Keratinocyte (primary cell): ENCODE measurements at regions not wholly inside any gene's neighbourhood (a gene's known extent, or its start where the extent isn't known, plus 50 kb on each side); places are given as distances from the start of the nearest gene placed in this dataset.

Source experiments
- DNase-seq: peaks from one replicate; pipeline ENCODE4 v3.0.0-alpha.2; 2011; ENCODE audit warnings: low read depth, missing footprints, low spot score
- FAIRE-seq: peaks from 2 replicates; lab custom pipeline; 2011; peaks lifted over from hg19 to GRCh38; lab: Jason Lieb, UNC
- H2AFZ ChIP-seq: 2 replicates; pipeline ENCODE4 v1.6.0; 2012; ENCODE audit warnings: low read length, control low read depth, inconsistent platforms; ENCODE audit not compliant: control insufficient read depth
- H3K27ac ChIP-seq: 2 replicates; pipeline ENCODE4 v1.5.1; 2011; ENCODE audit warnings: low read length; ENCODE audit not compliant: control insufficient read depth, insufficient read depth
- H3K27me3 ChIP-seq: 3 replicates; pipeline ENCODE4 v1.6.0; 2011; ENCODE audit warnings: low read length; ENCODE audit not compliant: control insufficient read depth, insufficient read depth; ENCODE audit errors: extremely low read depth
- H3K36me3 ChIP-seq, 2 experiments: 2 replicates in 1 of 2; 3 replicates in 1 of 2; pipeline ENCODE4 v1.5.1; 2011; ENCODE audit warnings: low read length in 2 of 2, mild to moderate bottlenecking in 1 of 2; ENCODE audit not compliant: control insufficient read depth in 2 of 2, insufficient read depth in 2 of 2; ENCODE audit errors: extremely low read depth in 1 of 2
- H3K4me1 ChIP-seq: 3 replicates; pipeline ENCODE4 v1.5.1; 2011; ENCODE audit warnings: low read length; ENCODE audit not compliant: control insufficient read depth, insufficient read depth; ENCODE audit errors: extremely low read depth
- H3K4me2 ChIP-seq: 3 replicates; pipeline ENCODE4 v1.6.0; 2011; ENCODE audit warnings: low read depth, low read length; ENCODE audit not compliant: control insufficient read depth, insufficient read depth; ENCODE audit errors: extremely low read depth
- H3K4me3 ChIP-seq, 3 experiments: fragments of 200-600 bp in 1 of 3; sonication (generic) in 1 of 3; 2 replicates in 2 of 3; 3 replicates in 1 of 3; pipeline ENCODE4 v1.5.1; 2011 to 2016; ENCODE audit warnings: low read length in 3 of 3, mild to moderate bottlenecking in 3 of 3, control low read depth in 2 of 3, inconsistent platforms in 1 of 3, low read depth in 1 of 3, mixed read lengths in 1 of 3, mixed run types in 1 of 3, moderate library complexity in 1 of 3; ENCODE audit not compliant: control insufficient read depth in 2 of 3, insufficient read depth in 2 of 3; ENCODE audit errors: extremely low read depth in 1 of 3
- H3K79me2 ChIP-seq: 2 replicates; pipeline ENCODE4 v1.6.0; 2012; ENCODE audit warnings: low read length; ENCODE audit not compliant: control insufficient read depth, insufficient read depth
- H3K9ac ChIP-seq: 3 replicates; pipeline ENCODE4 v1.6.0; 2011; ENCODE audit warnings: low read length; ENCODE audit not compliant: control insufficient read depth, insufficient read depth; ENCODE audit errors: extremely low read depth
- H3K9me1 ChIP-seq: 3 replicates; pipeline ENCODE4 v1.6.0; 2011; ENCODE audit warnings: low read length; ENCODE audit not compliant: control insufficient read depth, insufficient read depth; ENCODE audit errors: extremely low read depth
- H3K9me3 ChIP-seq: 2 replicates; pipeline ENCODE4 v1.5.1; 2012; ENCODE audit warnings: low read depth, low read length; ENCODE audit not compliant: control insufficient read depth
- H4K20me1 ChIP-seq: 3 replicates; pipeline ENCODE4 v1.6.0; 2011; ENCODE audit warnings: low read length; ENCODE audit not compliant: control insufficient read depth, insufficient read depth; ENCODE audit errors: extremely low read depth
- EZH2 ChIP-seq: IDR thresholded peaks from one replicate; pipeline ENCODE4 v1.6.1; 2012; ENCODE audit warnings: inconsistent platforms, mild to moderate bottlenecking, low read length, moderate library complexity
- dilution Hi-C: fragments of 300-500 bp; cut with MboI; formaldehyde crosslinking; loops from one replicate; pipeline ENCODE4 v1.7.0; 2020; ENCODE audit warnings: low sequenced_read_pairs; ENCODE audit not compliant: extremely low pct_ligation_motif_present
- TF ChIP-seq, protein P1 (sequence below), 3 experiments: IDR thresholded peaks in 1 of 3; conservative IDR thresholded peaks in 1 of 3; optimal IDR thresholded peaks in 1 of 3; 2 replicates in 2 of 3; 3 replicates in 1 of 3; pipeline versions ENCODE3 to v1.5.1; 2011; ENCODE audit warnings: low read length in 3 of 3, mild to moderate bottlenecking in 3 of 3, moderate library complexity in 2 of 3, control low read depth in 1 of 3, inconsistent platforms in 1 of 3; ENCODE audit not compliant: insufficient read depth in 2 of 3; ENCODE audit errors: extremely low read depth in 1 of 3

DNA sequence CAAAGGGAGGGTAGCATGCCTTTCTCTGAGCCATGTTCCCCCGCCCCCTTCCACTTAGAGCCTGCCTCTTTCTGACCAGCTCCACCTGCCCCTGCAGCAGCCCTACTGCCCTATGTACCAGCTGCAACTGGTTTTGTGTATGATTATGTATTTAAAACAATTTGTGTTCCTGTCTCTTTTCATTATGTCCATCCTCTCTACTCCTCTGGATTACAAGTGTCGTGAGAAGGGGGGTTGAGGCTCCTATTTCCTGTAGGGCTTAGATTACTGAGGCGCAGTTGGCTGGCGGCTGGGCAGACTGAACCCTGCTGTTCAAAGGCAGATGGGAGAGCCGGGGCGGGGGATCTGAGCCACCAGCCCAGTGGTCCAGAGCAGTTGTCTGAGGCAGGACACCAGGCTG, 213.3 kb downstream of the KCNRG start:
- Histone ChIP-seq H3K79me2 (no peaks in the 10 kb centered on the region), H3K36me3 (no peaks in the 10 kb centered on the region), H3K27ac (no peak overlapping the region), H3K4me1 (no peaks in the 10 kb centered on the region), H3K9me1 (no peaks in the 10 kb centered on the region), H3K9me3 (no peaks in the 10 kb centered on the region), H3K9ac (no peak overlapping the region), H2AFZ (no peak overlapping the region), H3K4me3 (no peak overlapping the region), H4K20me1 (no peaks in the 10 kb centered on the region), H3K27me3 (no peaks in the 10 kb centered on the region), H3K4me2 (no peak overlapping the region)
- dilution Hi-C loops, result no loop called here
- DNase-seq (no peak), FAIRE-seq (no peak)
- TF ChIP-seq EZH2, result no peak
- TF ChIP-seq, protein P1, sequence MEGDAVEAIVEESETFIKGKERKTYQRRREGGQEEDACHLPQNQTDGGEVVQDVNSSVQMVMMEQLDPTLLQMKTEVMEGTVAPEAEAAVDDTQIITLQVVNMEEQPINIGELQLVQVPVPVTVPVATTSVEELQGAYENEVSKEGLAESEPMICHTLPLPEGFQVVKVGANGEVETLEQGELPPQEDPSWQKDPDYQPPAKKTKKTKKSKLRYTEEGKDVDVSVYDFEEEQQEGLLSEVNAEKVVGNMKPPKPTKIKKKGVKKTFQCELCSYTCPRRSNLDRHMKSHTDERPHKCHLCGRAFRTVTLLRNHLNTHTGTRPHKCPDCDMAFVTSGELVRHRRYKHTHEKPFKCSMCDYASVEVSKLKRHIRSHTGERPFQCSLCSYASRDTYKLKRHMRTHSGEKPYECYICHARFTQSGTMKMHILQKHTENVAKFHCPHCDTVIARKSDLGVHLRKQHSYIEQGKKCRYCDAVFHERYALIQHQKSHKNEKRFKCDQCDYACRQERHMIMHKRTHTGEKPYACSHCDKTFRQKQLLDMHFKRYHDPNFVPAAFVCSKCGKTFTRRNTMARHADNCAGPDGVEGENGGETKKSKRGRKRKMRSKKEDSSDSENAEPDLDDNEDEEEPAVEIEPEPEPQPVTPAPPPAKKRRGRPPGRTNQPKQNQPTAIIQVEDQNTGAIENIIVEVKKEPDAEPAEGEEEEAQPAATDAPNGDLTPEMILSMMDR (optimal IDR thresholded peaks at IDR 0.05 in 1 of 3, IDR thresholded peaks at IDR 0.05 in 1 of 3, conservative IDR thresholded peaks at IDR 0.05 in 1 of 3; ENCODE audit: extremely low read depth in 1 of 3, insufficient read depth in 2 of 3, low read length in 3 of 3), result no peak

DNA sequence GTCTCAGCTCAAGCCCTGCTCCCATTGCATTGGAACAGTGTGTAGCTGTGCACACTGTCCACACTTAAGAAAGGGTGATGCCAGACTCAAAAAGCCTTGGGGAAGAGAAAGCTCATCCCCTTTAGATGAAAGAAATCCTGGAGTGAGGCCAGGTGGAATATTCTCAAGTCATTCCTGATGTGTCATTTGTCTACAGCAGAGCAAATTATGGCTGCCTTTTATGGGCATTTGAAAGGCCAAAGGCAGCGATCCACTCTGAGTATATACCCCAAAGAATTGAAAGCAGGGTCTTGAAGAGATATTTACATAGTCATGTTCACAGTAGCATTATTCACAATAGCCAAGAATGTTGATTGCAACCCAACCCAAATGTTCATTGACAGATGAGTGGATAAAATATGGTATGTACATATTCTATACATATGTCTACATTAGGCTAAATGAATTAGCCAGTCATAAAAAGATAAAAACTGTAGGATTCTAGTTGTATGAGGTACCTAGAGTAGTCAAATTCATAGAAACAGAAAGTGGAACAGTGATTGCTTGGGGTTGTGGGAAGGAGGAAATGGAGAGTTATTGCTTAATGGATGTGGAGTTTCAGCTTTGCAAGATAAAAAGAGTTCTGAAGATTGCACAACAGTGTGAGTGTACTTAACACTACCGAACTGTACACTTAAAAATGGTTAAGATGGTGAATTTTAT, 214.9 kb downstream of the KCNRG start:
- FAIRE-seq (no peak), DNase-seq (no peak)
- H3K9me1 ChIP-seq, result no peaks in the 10 kb centered on the region
- no peaks in the 10 kb centered on the region for H3K4me1 ChIP-seq
- H2AFZ ChIP-seq, result no peak overlapping the region
- dilution Hi-C loops, result no loop called here
- no peak overlapping the region for H3K27ac ChIP-seq
- no peak for TF ChIP-seq EZH2
- TF ChIP-seq, protein P1 (optimal IDR thresholded peaks at IDR 0.05 in 1 of 3, IDR thresholded peaks at IDR 0.05 in 1 of 3, conservative IDR thresholded peaks at IDR 0.05 in 1 of 3; ENCODE audit: extremely low read depth in 1 of 3, insufficient read depth in 2 of 3, low read length in 3 of 3), result no peak
- H4K20me1 ChIP-seq, result no peaks in the 10 kb centered on the region
- H3K9ac ChIP-seq, result no peak overlapping the region
- no peak overlapping the region for H3K4me2 ChIP-seq
- no peaks in the 10 kb centered on the region for H3K9me3 ChIP-seq
- H3K79me2 ChIP-seq, result no peaks in the 10 kb centered on the region
- no peak overlapping the region for H3K4me3 ChIP-seq
- no peaks in the 10 kb centered on the region for H3K27me3 ChIP-seq
- no peaks in the 10 kb centered on the region for H3K36me3 ChIP-seq
